ENCODE measurements at regions not wholly inside any gene's neighbourhood (a gene's known extent, or its start where the extent isn't known, plus 50 kb on each side); places are given as distances from the start of the nearest gene placed in this dataset.

- no peak for TF ChIP-seq CHD7 (IDR thresholded peaks at IDR 0.05; ENCODE audit: insufficient replicate concordance, low read length)
These were observed 56.1 kb upstream of the LYRM9 start (continued) for GRCh38 chr17:27949304-27949703.
